ENCODE measurements at regions not wholly inside any gene's neighbourhood (a gene's known extent, or its start where the extent isn't known, plus 50 kb on each side); places are given as distances from the start of the nearest gene placed in this dataset.

GRCh38 chr13:27708325-27708724 is 84.0 kb upstream of the GSX1 start:
- TF ChIP-seq, protein P1, sequence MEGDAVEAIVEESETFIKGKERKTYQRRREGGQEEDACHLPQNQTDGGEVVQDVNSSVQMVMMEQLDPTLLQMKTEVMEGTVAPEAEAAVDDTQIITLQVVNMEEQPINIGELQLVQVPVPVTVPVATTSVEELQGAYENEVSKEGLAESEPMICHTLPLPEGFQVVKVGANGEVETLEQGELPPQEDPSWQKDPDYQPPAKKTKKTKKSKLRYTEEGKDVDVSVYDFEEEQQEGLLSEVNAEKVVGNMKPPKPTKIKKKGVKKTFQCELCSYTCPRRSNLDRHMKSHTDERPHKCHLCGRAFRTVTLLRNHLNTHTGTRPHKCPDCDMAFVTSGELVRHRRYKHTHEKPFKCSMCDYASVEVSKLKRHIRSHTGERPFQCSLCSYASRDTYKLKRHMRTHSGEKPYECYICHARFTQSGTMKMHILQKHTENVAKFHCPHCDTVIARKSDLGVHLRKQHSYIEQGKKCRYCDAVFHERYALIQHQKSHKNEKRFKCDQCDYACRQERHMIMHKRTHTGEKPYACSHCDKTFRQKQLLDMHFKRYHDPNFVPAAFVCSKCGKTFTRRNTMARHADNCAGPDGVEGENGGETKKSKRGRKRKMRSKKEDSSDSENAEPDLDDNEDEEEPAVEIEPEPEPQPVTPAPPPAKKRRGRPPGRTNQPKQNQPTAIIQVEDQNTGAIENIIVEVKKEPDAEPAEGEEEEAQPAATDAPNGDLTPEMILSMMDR (IDR thresholded peaks at IDR 0.05): no peak
- no peak for TF ChIP-seq POLR2A (IDR thresholded peaks at IDR 0.05)
